WTC11 (cell line): ENCODE measurements at regions not wholly inside any gene's neighbourhood (a gene's known extent, or its start where the extent isn't known, plus 50 kb on each side); places are given as distances from the start of the nearest gene placed in this dataset.

Experiments
- ATAC-seq: fragments of 200-7000 bp; cut with Tn5 transposase; 2 replicates; pipeline ENCODE4 v1.10.0; 2021; ENCODE audit warnings: mild to moderate bottlenecking, moderate library complexity
- CTCF ChIA-PET: fragments of 300-600 bp; sonication (Branson Sonifier 250); formaldehyde crosslinking; loops from one replicate; lab custom pipeline; 2021; ENCODE audit warnings: antibody characterized with exemption; lab: Charles Lee
- POLR2A ChIA-PET: fragments of 350-600 bp; sonication (Branson Sonifier 250); formaldehyde crosslinking; loops from one replicate; lab custom pipeline; 2021; ENCODE audit warnings: antibody characterized with exemption; lab: Charles Lee
- DNase-seq: peaks from one replicate; pipeline ENCODE4 v3.0.0; 2021; ENCODE audit warnings: low spot score
- H3K27ac Mint-ChIP-seq: 2 replicates; pipeline ENCODE4 v1.8.0; 2021; ENCODE audit warnings: mixed read lengths
- H3K27me3 Mint-ChIP-seq: 2 replicates; pipeline ENCODE4 v1.8.0; 2021; ENCODE audit warnings: low read depth, mild to moderate bottlenecking, moderate library complexity, mixed read lengths
- H3K36me3 Mint-ChIP-seq: 2 replicates; pipeline ENCODE4 v1.8.0; 2021; ENCODE audit warnings: mixed read lengths
- H3K4me1 Mint-ChIP-seq: 2 replicates; pipeline ENCODE4 v1.8.0; 2022; ENCODE audit warnings: mixed read lengths
- H3K4me3 Mint-ChIP-seq: 2 replicates; pipeline ENCODE4 v1.8.0; 2021; ENCODE audit warnings: mild to moderate bottlenecking, moderate library complexity, mixed read lengths
- H3K9me3 Mint-ChIP-seq: 2 replicates; pipeline ENCODE4 v1.8.0; 2021; ENCODE audit warnings: mixed read lengths
- ATF1 ChIP-seq: sonication (generic); formaldehyde crosslinking; IDR thresholded peaks from 2 replicates; pipeline ENCODE4 v1.8.1; 2023; ENCODE audit warnings: mild to moderate bottlenecking, moderate library complexity, missing genetic modification reagents
- GABPB1 ChIP-seq: sonication (generic); formaldehyde crosslinking; IDR thresholded peaks from 2 replicates; pipeline ENCODE4 v1.8.1; 2023; ENCODE audit warnings: mild to moderate bottlenecking, missing genetic modification reagents
- GTF2I ChIP-seq: fragments of 250-450 bp; sonication (Bioruptor Pico); conservative IDR thresholded peaks from 2 replicates; pipeline ENCODE4 v1.4.0; 2021; ENCODE audit warnings: mild to moderate bottlenecking
- IRF2 ChIP-seq: sonication (generic); formaldehyde crosslinking; IDR thresholded peaks from 2 replicates; pipeline ENCODE4 v1.8.0; 2022; ENCODE audit warnings: low read depth, missing genetic modification reagents, borderline replicate concordance
- NFYB ChIP-seq: sonication (generic); formaldehyde crosslinking; conservative IDR thresholded peaks from 2 replicates; pipeline ENCODE4 v1.8.0; 2022; ENCODE audit warnings: low read depth, missing genetic modification reagents
- NR3C1 ChIP-seq: sonication (generic); formaldehyde crosslinking; conservative IDR thresholded peaks from 2 replicates; pipeline ENCODE4 v1.8.1; 2023; ENCODE audit warnings: low read depth, mild to moderate bottlenecking, missing genetic modification reagents
- OVOL2 ChIP-seq: fragments of 250-450 bp; sonication (Bioruptor Pico); IDR thresholded peaks from 2 replicates; pipeline ENCODE4 v1.9.0; 2021; ENCODE audit warnings: mild to moderate bottlenecking, borderline replicate concordance
- RELA ChIP-seq: sonication (generic); formaldehyde crosslinking; IDR thresholded peaks from 2 replicates; pipeline ENCODE4 v1.8.1; 2022; ENCODE audit warnings: missing genetic modification reagents, mild to moderate bottlenecking, borderline replicate concordance
- ZNF232 ChIP-seq: sonication (generic); formaldehyde crosslinking; IDR thresholded peaks from 2 replicates; pipeline ENCODE4 v1.8.0; 2022; ENCODE audit warnings: mild to moderate bottlenecking, missing genetic modification reagents
- ZNF263 ChIP-seq: sonication (generic); formaldehyde crosslinking; IDR thresholded peaks from 2 replicates; pipeline ENCODE4 v1.8.1; 2022; ENCODE audit warnings: low read depth, mild to moderate bottlenecking, moderate library complexity, missing genetic modification reagents
- TF ChIP-seq, protein P1 (sequence below): fragments of 250-450 bp; sonication (Bioruptor Pico); IDR thresholded peaks from 2 replicates; pipeline ENCODE4 v1.9.0; 2021; ENCODE audit warnings: mild to moderate bottlenecking, borderline replicate concordance
- TF ChIP-seq, protein P2 (sequence below): fragments of 250-450 bp; sonication (Bioruptor Pico); IDR thresholded peaks from 2 replicates; pipeline ENCODE4 v1.9.0; 2021; ENCODE audit warnings: mild to moderate bottlenecking
- TF ChIP-seq, protein P3 (sequence below): sonication (generic); formaldehyde crosslinking; IDR thresholded peaks from 2 replicates; pipeline ENCODE4 v1.8.0; 2023; ENCODE audit warnings: missing genetic modification reagents
- TF ChIP-seq, protein P4 (sequence below): fragments of 250-450 bp; sonication (Bioruptor Pico); IDR thresholded peaks from 2 replicates; pipeline ENCODE4 v1.8.0; 2021; ENCODE audit warnings: mild to moderate bottlenecking
- TF ChIP-seq, protein P5 (sequence below): sonication (generic); formaldehyde crosslinking; IDR thresholded peaks from 2 replicates; pipeline ENCODE4 v1.8.1; 2022; ENCODE audit warnings: mild to moderate bottlenecking, missing genetic modification reagents, moderate library complexity, borderline replicate concordance
- TF ChIP-seq, protein P6 (sequence below): fragments of 250-450 bp; sonication (Bioruptor Pico); IDR thresholded peaks from 2 replicates; pipeline ENCODE4 v1.9.0; 2021; ENCODE audit warnings: moderate library complexity, mild to moderate bottlenecking, inconsistent platforms, borderline replicate concordance
- TF ChIP-seq, protein P7 (sequence below): sonication (generic); formaldehyde crosslinking; IDR thresholded peaks from 2 replicates; pipeline ENCODE4 v1.8.0; 2022; ENCODE audit warnings: mild to moderate bottlenecking, missing genetic modification reagents
- TF ChIP-seq, protein P8 (sequence below): sonication (generic); formaldehyde crosslinking; IDR thresholded peaks from 2 replicates; pipeline ENCODE4 v1.8.1; 2022; ENCODE audit warnings: low read depth, missing genetic modification reagents, borderline replicate concordance

DNA sequence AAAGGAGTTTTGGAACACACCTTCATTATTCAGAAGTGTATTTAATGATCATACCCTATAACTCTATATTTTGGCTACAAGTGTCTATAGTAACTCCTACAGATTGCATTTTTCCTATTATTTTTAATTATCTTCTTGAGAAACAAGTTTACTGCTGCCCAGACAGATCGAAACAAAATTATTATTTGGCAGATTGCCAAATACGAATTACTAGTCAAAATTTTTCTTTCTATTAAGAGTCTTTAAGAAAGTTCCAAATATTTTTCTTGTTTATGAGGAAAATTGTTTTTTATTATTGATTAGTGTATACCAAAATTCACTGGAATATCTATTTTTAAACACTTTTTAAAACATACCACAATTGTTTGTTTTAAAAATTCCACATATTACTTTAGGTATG lies 821.9 kb upstream of the SLC35B3 start:
- H3K4me1 Mint-ChIP-seq, result no peaks in the 10 kb centered on the region
- TF ChIP-seq, protein P1, sequence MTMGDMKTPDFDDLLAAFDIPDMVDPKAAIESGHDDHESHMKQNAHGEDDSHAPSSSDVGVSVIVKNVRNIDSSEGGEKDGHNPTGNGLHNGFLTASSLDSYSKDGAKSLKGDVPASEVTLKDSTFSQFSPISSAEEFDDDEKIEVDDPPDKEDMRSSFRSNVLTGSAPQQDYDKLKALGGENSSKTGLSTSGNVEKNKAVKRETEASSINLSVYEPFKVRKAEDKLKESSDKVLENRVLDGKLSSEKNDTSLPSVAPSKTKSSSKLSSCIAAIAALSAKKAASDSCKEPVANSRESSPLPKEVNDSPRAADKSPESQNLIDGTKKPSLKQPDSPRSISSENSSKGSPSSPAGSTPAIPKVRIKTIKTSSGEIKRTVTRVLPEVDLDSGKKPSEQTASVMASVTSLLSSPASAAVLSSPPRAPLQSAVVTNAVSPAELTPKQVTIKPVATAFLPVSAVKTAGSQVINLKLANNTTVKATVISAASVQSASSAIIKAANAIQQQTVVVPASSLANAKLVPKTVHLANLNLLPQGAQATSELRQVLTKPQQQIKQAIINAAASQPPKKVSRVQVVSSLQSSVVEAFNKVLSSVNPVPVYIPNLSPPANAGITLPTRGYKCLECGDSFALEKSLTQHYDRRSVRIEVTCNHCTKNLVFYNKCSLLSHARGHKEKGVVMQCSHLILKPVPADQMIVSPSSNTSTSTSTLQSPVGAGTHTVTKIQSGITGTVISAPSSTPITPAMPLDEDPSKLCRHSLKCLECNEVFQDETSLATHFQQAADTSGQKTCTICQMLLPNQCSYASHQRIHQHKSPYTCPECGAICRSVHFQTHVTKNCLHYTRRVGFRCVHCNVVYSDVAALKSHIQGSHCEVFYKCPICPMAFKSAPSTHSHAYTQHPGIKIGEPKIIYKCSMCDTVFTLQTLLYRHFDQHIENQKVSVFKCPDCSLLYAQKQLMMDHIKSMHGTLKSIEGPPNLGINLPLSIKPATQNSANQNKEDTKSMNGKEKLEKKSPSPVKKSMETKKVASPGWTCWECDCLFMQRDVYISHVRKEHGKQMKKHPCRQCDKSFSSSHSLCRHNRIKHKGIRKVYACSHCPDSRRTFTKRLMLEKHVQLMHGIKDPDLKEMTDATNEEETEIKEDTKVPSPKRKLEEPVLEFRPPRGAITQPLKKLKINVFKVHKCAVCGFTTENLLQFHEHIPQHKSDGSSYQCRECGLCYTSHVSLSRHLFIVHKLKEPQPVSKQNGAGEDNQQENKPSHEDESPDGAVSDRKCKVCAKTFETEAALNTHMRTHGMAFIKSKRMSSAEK (CRISPR knock-in tag), result no peak
- TF ChIP-seq, protein P2, sequence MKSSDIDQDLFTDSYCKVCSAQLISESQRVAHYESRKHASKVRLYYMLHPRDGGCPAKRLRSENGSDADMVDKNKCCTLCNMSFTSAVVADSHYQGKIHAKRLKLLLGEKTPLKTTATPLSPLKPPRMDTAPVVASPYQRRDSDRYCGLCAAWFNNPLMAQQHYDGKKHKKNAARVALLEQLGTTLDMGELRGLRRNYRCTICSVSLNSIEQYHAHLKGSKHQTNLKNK (CRISPR knock-in tag), result no peak
- TF ChIP-seq ATF1 (CRISPR knock-in tag), result no peak
- no peak for TF ChIP-seq RELA (CRISPR knock-in tag)
- TF ChIP-seq, protein P3, sequence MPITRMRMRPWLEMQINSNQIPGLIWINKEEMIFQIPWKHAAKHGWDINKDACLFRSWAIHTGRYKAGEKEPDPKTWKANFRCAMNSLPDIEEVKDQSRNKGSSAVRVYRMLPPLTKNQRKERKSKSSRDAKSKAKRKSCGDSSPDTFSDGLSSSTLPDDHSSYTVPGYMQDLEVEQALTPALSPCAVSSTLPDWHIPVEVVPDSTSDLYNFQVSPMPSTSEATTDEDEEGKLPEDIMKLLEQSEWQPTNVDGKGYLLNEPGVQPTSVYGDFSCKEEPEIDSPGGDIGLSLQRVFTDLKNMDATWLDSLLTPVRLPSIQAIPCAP (CRISPR knock-in tag), result no peak
- TF ChIP-seq GABPB1, result no peak
- no peak for TF ChIP-seq IRF2 (CRISPR knock-in tag)
- TF ChIP-seq, protein P4, sequence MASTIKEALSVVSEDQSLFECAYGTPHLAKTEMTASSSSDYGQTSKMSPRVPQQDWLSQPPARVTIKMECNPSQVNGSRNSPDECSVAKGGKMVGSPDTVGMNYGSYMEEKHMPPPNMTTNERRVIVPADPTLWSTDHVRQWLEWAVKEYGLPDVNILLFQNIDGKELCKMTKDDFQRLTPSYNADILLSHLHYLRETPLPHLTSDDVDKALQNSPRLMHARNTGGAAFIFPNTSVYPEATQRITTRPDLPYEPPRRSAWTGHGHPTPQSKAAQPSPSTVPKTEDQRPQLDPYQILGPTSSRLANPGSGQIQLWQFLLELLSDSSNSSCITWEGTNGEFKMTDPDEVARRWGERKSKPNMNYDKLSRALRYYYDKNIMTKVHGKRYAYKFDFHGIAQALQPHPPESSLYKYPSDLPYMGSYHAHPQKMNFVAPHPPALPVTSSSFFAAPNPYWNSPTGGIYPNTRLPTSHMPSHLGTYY, result no peak
- TF ChIP-seq OVOL2 (CRISPR knock-in tag), result no peak
- TF ChIP-seq NFYB (CRISPR knock-in tag), result no peak
- TF ChIP-seq, protein P5, sequence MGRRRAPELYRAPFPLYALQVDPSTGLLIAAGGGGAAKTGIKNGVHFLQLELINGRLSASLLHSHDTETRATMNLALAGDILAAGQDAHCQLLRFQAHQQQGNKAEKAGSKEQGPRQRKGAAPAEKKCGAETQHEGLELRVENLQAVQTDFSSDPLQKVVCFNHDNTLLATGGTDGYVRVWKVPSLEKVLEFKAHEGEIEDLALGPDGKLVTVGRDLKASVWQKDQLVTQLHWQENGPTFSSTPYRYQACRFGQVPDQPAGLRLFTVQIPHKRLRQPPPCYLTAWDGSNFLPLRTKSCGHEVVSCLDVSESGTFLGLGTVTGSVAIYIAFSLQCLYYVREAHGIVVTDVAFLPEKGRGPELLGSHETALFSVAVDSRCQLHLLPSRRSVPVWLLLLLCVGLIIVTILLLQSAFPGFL (CRISPR knock-in tag), result no peak
- no peak for TF ChIP-seq ZNF232 (CRISPR knock-in tag)
- TF ChIP-seq, protein P6, sequence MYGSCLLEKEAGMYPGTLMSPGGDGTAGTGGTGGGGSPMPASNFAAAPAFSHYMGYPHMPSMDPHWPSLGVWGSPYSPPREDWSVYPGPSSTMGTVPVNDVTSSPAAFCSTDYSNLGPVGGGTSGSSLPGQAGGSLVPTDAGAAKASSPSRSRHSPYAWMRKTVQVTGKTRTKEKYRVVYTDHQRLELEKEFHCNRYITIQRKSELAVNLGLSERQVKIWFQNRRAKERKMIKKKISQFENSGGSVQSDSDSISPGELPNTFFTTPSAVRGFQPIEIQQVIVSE (CRISPR knock-in tag), result no peak
- TF ChIP-seq ZNF263 (CRISPR knock-in tag), result no peak
- no peak for TF ChIP-seq NR3C1 (CRISPR knock-in tag)
- TF ChIP-seq GTF2I, result no peak
- TF ChIP-seq, protein P7, sequence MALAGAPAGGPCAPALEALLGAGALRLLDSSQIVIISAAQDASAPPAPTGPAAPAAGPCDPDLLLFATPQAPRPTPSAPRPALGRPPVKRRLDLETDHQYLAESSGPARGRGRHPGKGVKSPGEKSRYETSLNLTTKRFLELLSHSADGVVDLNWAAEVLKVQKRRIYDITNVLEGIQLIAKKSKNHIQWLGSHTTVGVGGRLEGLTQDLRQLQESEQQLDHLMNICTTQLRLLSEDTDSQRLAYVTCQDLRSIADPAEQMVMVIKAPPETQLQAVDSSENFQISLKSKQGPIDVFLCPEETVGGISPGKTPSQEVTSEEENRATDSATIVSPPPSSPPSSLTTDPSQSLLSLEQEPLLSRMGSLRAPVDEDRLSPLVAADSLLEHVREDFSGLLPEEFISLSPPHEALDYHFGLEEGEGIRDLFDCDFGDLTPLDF (CRISPR knock-in tag), result no peak
- TF ChIP-seq, protein P8, sequence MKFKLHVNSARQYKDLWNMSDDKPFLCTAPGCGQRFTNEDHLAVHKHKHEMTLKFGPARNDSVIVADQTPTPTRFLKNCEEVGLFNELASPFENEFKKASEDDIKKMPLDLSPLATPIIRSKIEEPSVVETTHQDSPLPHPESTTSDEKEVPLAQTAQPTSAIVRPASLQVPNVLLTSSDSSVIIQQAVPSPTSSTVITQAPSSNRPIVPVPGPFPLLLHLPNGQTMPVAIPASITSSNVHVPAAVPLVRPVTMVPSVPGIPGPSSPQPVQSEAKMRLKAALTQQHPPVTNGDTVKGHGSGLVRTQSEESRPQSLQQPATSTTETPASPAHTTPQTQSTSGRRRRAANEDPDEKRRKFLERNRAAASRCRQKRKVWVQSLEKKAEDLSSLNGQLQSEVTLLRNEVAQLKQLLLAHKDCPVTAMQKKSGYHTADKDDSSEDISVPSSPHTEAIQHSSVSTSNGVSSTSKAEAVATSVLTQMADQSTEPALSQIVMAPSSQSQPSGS, result no peak
- TF ChIP-seq, all 79 proteins: peak for 0
- H3K36me3 Mint-ChIP-seq, result peaks cover 22% of the 10 kb centered on the region
- ATAC-seq (no peak), DNase-seq (no peak)
- no peaks in the 10 kb centered on the region for H3K27me3 Mint-ChIP-seq
- ChIA-PET POLR2A (no interaction called here), CTCF (no interaction called here)
- peaks cover 26% of the 10 kb centered on the region for H3K9me3 Mint-ChIP-seq
- no peak overlapping the region for H3K4me3 Mint-ChIP-seq
- H3K27ac Mint-ChIP-seq, result no peak overlapping the region
